ENCODE measurements at regions not wholly inside any gene's neighbourhood (a gene's known extent, or its start where the extent isn't known, plus 50 kb on each side); places are given as distances from the start of the nearest gene placed in this dataset.

GRCh38 chr4:14568351-14568750 lies 433.9 kb upstream of the CPEB2 start:
- in situ Hi-C loops (cut with HindIII; ENCODE audit: low sequenced_read_pairs) = no loop called here

GRCh38 chr4:14575289-14575688 lies 427.0 kb upstream of the CPEB2 start:
- in situ Hi-C loops (cut with HindIII; ENCODE audit: low sequenced_read_pairs) = no loop called here

- in situ Hi-C loops (cut with HindIII; ENCODE audit: low sequenced_read_pairs) = no loop called here
Measured at GRCh38 chr4:14575919-14576318, 426.4 kb upstream of the CPEB2 start.

- in situ Hi-C loops (cut with HindIII; ENCODE audit: low sequenced_read_pairs) = no loop called here
Measured at GRCh38 chr4:14580061-14580460, 422.2 kb upstream of the CPEB2 start.

- in situ Hi-C loops (cut with HindIII; ENCODE audit: low sequenced_read_pairs) = no loop called here
Measured at GRCh38 chr4:14581741-14582140, 420.5 kb upstream of the CPEB2 start.

- in situ Hi-C loops (cut with HindIII; ENCODE audit: low sequenced_read_pairs) = no loop called here
Measured at GRCh38 chr4:14582677-14583076, 419.6 kb upstream of the CPEB2 start.

GRCh38 chr4:14583331-14583730 lies 418.9 kb upstream of the CPEB2 start:
- in situ Hi-C loops (cut with HindIII; ENCODE audit: low sequenced_read_pairs) = no loop called here

GRCh38 chr4:14583752-14584151 lies 418.5 kb upstream of the CPEB2 start:
- in situ Hi-C loops (cut with HindIII; ENCODE audit: low sequenced_read_pairs) = no loop called here

GRCh38 chr4:14592950-14593349 lies 409.3 kb upstream of the CPEB2 start:
- in situ Hi-C loops (cut with HindIII; ENCODE audit: low sequenced_read_pairs) = no loop called here

GRCh38 chr4:14596028-14596427 lies 406.3 kb upstream of the CPEB2 start:
- in situ Hi-C loops (cut with HindIII; ENCODE audit: low sequenced_read_pairs) = no loop called here

- in situ Hi-C loops (cut with HindIII; ENCODE audit: low sequenced_read_pairs) = no loop called here
Measured at GRCh38 chr4:14596437-14596836, 405.8 kb upstream of the CPEB2 start.

- in situ Hi-C loops (cut with HindIII; ENCODE audit: low sequenced_read_pairs) = no loop called here
Measured at GRCh38 chr4:14596904-14597303, 405.4 kb upstream of the CPEB2 start.

GRCh38 chr4:14602206-14602605 lies 400.1 kb upstream of the CPEB2 start:
- in situ Hi-C loops (cut with HindIII; ENCODE audit: low sequenced_read_pairs) = no loop called here

- in situ Hi-C loops (cut with HindIII; ENCODE audit: low sequenced_read_pairs) = no loop called here
Measured at GRCh38 chr4:14607001-14607400, 395.3 kb upstream of the CPEB2 start.

GRCh38 chr4:14607578-14607977 lies 394.7 kb upstream of the CPEB2 start:
- in situ Hi-C loops (cut with HindIII; ENCODE audit: low sequenced_read_pairs) = no loop called here

GRCh38 chr4:14608630-14609029 lies 393.7 kb upstream of the CPEB2 start:
- in situ Hi-C loops (cut with HindIII; ENCODE audit: low sequenced_read_pairs) = no loop called here

- in situ Hi-C loops (cut with HindIII; ENCODE audit: low sequenced_read_pairs) = no loop called here
Measured at GRCh38 chr4:14614840-14615239, 387.4 kb upstream of the CPEB2 start.

- in situ Hi-C loops (cut with HindIII; ENCODE audit: low sequenced_read_pairs) = no loop called here
Measured at GRCh38 chr4:14615671-14616070, 386.6 kb upstream of the CPEB2 start.

- in situ Hi-C loops (cut with HindIII; ENCODE audit: low sequenced_read_pairs) = no loop called here
Measured at GRCh38 chr4:14620567-14621141, 381.6 kb upstream of the CPEB2 start.

- in situ Hi-C loops (cut with HindIII; ENCODE audit: low sequenced_read_pairs) = no loop called here
Measured at GRCh38 chr4:14621731-14622463, 380.4 kb upstream of the CPEB2 start.

GRCh38 chr4:14627038-14627437 lies 375.2 kb upstream of the CPEB2 start:
- in situ Hi-C loops (cut with HindIII; ENCODE audit: low sequenced_read_pairs) = no loop called here

GRCh38 chr4:14631806-14632440 lies 370.4 kb upstream of the CPEB2 start:
- in situ Hi-C loops (cut with HindIII; ENCODE audit: low sequenced_read_pairs) = no loop called here
